ENCODE measurements at regions not wholly inside any gene's neighbourhood (a gene's known extent, or its start where the extent isn't known, plus 50 kb on each side); places are given as distances from the start of the nearest gene placed in this dataset.

DNA sequence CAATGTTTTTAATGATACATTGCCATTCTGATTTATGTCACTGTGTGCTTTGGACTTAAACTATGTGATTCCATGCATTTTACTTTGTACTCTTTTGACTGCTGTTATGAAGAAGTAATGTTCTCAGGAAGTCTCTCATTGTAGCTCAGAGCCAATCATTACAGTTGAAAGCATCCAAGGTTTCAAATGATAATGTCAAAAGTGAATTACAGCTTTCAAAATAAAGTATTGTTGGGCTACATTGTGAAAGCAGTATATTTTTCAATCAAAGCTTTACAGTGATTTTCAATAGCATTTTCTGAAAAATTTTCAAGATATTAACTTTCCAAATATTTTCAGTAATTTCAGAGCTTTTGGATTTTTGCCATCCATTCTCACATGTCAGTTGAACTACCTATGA is 243.6 kb downstream of the ZIC4 start:
- RAD21 ChIA-PET (ENCODE audit: low non-redundant PET in 1 of 2, low total read pairs in 2 of 2, uncharacterized antibody in 2 of 2, unreplicated experiment in 2 of 2) = no interaction called here
- Histone ChIP-seq H3K9me2 (ENCODE audit: insufficient read depth) (no peaks in the 10 kb centered on the region), H3K36me3 (ENCODE audit: control insufficient read depth in 1 of 2, insufficient read depth in 2 of 2, low read length in 2 of 2) (no peaks in the 10 kb centered on the region), H3K4me2 (ENCODE audit: low read length) (no peak overlapping the region), H3K27me3 (ENCODE audit: insufficient read depth, low read length) (no peaks in the 10 kb centered on the region), H3K9me3 (ENCODE audit: control insufficient read depth in 1 of 2, insufficient read depth in 1 of 2, low read depth in 1 of 2, low read length in 2 of 2) (no peaks in the 10 kb centered on the region), H3K27ac (ENCODE audit: low read depth, low read length) (no peak overlapping the region), H4K20me1 (ENCODE audit: insufficient read depth) (no peaks in the 10 kb centered on the region), H3K4me1 (ENCODE audit: control insufficient read depth in 1 of 2, insufficient read depth in 2 of 2, low read length in 2 of 2) (no peaks in the 10 kb centered on the region), H2AFZ (ENCODE audit: low read depth, low read length, poor library complexity, severe bottlenecking) (no peak overlapping the region), H3K9ac (ENCODE audit: low read length) (no peak overlapping the region), H3K79me2 (ENCODE audit: insufficient read depth, low read length) (no peaks in the 10 kb centered on the region), H3K4me3 (replicated peaks in 1 of 2; ENCODE audit: low read depth in 1 of 2, low read length in 2 of 2) (no peak overlapping the region)
- no TSS peak for BruUV-seq (replicated peaks)
- DNase-seq (ENCODE audit: low read depth, low spot score) (no peak), ATAC-seq (no peak)
- POLR2A ChIA-PET = no interaction called here
- CTCF ChIA-PET = interaction anchor here (1.0 kb wide), 1 partner anchor 29 kb away, joined by 3 read pairs; no protein-coding TSS in a partner anchor
- intact Hi-C loops (cut with micrococcal nuclease) = no loop called here
- TF ChIP-seq ELF1 (IDR thresholded peaks at IDR 0.05; ENCODE audit: borderline replicate concordance, low read depth) (no peak), CEBPB (IDR thresholded peaks at IDR 0.05; ENCODE audit: low read depth) (no peak), FOSL1 (IDR thresholded peaks at IDR 0.05; ENCODE audit: low read depth) (no peak), EZH2 (IDR thresholded peaks at IDR 0.05) (no peak), SRF (IDR thresholded peaks at IDR 0.05; ENCODE audit: low read depth) (no peak), REST (IDR thresholded peaks at IDR 0.05; ENCODE audit: low read depth) (no peak), SIN3A (IDR thresholded peaks at IDR 0.05; ENCODE audit: low read depth) (no peak), ZBTB33 (IDR thresholded peaks at IDR 0.05; ENCODE audit: extremely low read depth, insufficient replicate concordance, low read length) (no peak), ZNF274 (IDR thresholded peaks at IDR 0.05; ENCODE audit: low read depth, low read length) (no peak), EZH2phosphoT487 (IDR thresholded peaks at IDR 0.05; ENCODE audit: borderline replicate concordance) (no peak), JUND (IDR thresholded peaks at IDR 0.05) (no peak)
- TF ChIP-seq, protein P1, sequence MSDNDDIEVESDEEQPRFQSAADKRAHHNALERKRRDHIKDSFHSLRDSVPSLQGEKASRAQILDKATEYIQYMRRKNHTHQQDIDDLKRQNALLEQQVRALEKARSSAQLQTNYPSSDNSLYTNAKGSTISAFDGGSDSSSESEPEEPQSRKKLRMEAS (IDR thresholded peaks at IDR 0.05) = no peak
